Glutamatergic neuron (in vitro differentiated cells): ENCODE measurements at regions not wholly inside any gene's neighbourhood (a gene's known extent, or its start where the extent isn't known, plus 50 kb on each side); places are given as distances from the start of the nearest gene placed in this dataset.

Source experiments
- DNase-seq: peaks from one replicate; pipeline ENCODE4 v3.0.0; 2022
- H3K27ac Mint-ChIP-seq: one replicate; pipeline ENCODE4 v1.8.0; 2020; ENCODE audit warnings: mild to moderate bottlenecking, mixed read lengths, inconsistent platforms; ENCODE audit not compliant: unreplicated experiment
- H3K27me3 Mint-ChIP-seq: one replicate; pipeline ENCODE4 v1.8.0; 2020; ENCODE audit warnings: mild to moderate bottlenecking, moderate library complexity, mixed read lengths, inconsistent platforms; ENCODE audit not compliant: unreplicated experiment
- H3K36me3 Mint-ChIP-seq: one replicate; pipeline ENCODE4 v1.8.0; 2020; ENCODE audit warnings: mild to moderate bottlenecking, mixed read lengths, inconsistent platforms; ENCODE audit not compliant: unreplicated experiment
- H3K4me1 Mint-ChIP-seq: one replicate; pipeline ENCODE4 v1.8.0; 2020; ENCODE audit warnings: mild to moderate bottlenecking, low read depth, mixed read lengths, inconsistent platforms; ENCODE audit not compliant: unreplicated experiment
- H3K4me3 Mint-ChIP-seq: one replicate; pipeline ENCODE4 v1.8.0; 2020; ENCODE audit warnings: mild to moderate bottlenecking, mixed read lengths, inconsistent platforms; ENCODE audit not compliant: unreplicated experiment
- H3K9me3 Mint-ChIP-seq: one replicate; pipeline ENCODE4 v1.8.0; 2020; ENCODE audit warnings: mild to moderate bottlenecking, moderate library complexity, mixed read lengths, inconsistent platforms; ENCODE audit not compliant: unreplicated experiment
- TF ChIP-seq, protein P1 (sequence below): fragments of 200-600 bp; sonication (generic); IDR thresholded peaks from one replicate; pipeline ENCODE4 v1.5.0; 2021; ENCODE audit not compliant: partially characterized antibody, unreplicated experiment

DNA sequence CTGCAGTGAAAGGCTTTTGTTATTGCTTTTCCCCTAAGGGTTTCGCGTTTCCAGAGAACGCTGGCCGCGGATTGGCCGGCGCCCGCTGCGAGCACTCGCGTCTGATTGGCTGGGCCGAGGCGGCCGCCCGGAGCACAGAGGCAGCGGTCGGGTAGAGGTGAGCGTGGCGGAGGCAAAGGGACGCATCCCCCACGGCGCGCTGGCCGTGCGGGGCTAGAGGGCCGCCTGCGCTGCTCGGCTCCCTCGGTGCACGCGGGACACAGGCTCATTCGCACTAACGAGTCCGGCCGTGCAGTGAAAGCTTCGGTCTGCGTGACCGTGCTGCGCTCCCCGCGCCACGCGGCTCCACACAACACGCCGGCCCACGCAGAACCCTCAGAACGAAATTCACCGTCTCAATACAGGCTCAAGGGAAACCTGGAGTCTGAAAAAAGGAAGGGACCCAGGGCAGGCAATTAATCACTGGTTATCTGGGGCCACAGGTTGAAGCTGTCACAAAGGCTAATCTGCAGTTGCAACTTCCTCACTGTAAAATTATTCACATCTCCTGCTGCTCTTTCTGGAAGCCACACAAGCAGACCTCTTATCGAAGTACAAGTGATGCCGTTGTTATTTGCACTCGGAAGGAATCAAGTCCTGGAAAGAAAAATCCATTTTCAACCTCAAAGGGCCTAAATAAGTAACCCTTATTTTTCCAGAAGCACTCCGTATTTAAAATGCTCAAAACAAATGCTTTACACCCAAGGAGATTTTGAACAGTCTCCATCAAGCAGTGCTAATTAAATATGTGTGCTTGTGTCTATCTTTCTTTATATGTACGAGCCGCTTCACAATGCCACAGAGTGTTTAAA, 94.6 kb downstream of the ZNF608 start:
- DNase-seq, result peak; percentile 86
- H3K36me3 Mint-ChIP-seq, result peaks cover 5% of the 10 kb centered on the region
- H3K4me1 Mint-ChIP-seq, result peaks cover 46% of the 10 kb centered on the region
- peaks cover 13% of the 10 kb centered on the region for H3K9me3 Mint-ChIP-seq
- H3K27ac Mint-ChIP-seq, result peak overlapping the region; percentile 68
- TF ChIP-seq, protein P1, sequence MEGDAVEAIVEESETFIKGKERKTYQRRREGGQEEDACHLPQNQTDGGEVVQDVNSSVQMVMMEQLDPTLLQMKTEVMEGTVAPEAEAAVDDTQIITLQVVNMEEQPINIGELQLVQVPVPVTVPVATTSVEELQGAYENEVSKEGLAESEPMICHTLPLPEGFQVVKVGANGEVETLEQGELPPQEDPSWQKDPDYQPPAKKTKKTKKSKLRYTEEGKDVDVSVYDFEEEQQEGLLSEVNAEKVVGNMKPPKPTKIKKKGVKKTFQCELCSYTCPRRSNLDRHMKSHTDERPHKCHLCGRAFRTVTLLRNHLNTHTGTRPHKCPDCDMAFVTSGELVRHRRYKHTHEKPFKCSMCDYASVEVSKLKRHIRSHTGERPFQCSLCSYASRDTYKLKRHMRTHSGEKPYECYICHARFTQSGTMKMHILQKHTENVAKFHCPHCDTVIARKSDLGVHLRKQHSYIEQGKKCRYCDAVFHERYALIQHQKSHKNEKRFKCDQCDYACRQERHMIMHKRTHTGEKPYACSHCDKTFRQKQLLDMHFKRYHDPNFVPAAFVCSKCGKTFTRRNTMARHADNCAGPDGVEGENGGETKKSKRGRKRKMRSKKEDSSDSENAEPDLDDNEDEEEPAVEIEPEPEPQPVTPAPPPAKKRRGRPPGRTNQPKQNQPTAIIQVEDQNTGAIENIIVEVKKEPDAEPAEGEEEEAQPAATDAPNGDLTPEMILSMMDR, result no peak
- peaks cover 4% of the 10 kb centered on the region for H3K27me3 Mint-ChIP-seq
- H3K4me3 Mint-ChIP-seq, result peak overlapping the region; percentile 75

DNA sequence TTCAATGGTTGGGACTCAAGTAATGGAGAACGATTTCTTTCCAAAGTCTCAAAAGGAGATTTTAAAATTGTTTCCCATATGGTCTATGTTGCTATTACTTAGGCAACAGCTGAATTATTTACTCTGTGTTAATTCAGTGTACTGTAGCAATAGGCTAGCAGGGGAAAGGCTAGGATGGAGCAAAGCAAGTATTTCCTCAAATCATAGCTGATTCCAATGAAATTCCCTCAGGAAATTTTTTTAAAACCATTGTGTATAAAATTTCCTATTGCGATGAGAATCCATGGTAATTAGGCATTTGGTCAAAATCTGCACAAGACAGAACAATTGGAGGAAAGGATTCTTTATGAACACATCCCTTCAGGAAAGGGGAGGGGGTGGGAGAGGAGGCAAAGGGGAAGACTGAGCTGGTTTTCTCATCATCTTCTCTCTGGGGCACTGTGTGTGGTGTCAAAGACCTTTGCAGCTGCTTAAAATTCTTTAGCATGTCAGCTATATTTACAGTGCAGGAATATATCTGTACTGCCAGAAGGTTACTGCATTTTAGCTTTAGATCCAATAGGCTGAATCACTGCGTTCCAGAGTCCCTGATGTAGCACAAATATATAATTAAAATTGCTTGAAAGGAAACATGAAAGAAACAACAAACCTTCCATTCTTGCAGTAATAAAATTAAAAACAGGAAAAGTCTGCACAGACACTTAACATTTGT, 95.3 kb downstream of the ZNF608 start:
- Mint-ChIP-seq H3K36me3 (peaks cover 5% of the 10 kb centered on the region), H3K27ac (peak overlapping the region; percentile 68), H3K9me3 (peaks cover 13% of the 10 kb centered on the region), H3K4me3 (peak overlapping the region; percentile 75), H3K4me1 (peaks cover 48% of the 10 kb centered on the region), H3K27me3 (peaks cover 4% of the 10 kb centered on the region)
- TF ChIP-seq, protein P1, result no peak
- DNase-seq, result no peak

DNA sequence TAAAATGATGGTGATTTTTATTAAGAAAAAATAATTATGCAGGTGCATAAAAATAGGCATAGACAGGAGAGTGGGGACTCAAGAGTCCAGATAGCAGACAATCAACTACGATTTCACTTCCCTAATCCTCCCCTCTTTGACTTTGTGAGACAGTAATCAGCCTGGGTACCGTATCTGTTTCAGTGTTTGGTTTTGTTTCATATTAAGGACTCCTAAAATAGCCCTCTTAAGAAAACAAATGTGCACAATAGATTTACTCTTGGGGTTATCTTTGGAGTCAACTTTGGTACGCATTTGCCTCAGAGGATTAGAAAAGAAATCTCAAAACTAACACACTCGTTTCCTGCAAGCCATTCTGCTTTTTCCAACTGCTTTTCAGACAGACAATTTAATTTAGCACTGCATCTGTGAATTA, 96.3 kb downstream of the ZNF608 start:
- Mint-ChIP-seq H3K36me3 (peaks cover 5% of the 10 kb centered on the region), H3K27ac (no peak overlapping the region), H3K4me3 (peak overlapping the region; percentile 75), H3K27me3 (peaks cover 4% of the 10 kb centered on the region), H3K9me3 (peaks cover 13% of the 10 kb centered on the region), H3K4me1 (peaks cover 48% of the 10 kb centered on the region)
- TF ChIP-seq, protein P1, result no peak
- DNase-seq, result no peak

DNA sequence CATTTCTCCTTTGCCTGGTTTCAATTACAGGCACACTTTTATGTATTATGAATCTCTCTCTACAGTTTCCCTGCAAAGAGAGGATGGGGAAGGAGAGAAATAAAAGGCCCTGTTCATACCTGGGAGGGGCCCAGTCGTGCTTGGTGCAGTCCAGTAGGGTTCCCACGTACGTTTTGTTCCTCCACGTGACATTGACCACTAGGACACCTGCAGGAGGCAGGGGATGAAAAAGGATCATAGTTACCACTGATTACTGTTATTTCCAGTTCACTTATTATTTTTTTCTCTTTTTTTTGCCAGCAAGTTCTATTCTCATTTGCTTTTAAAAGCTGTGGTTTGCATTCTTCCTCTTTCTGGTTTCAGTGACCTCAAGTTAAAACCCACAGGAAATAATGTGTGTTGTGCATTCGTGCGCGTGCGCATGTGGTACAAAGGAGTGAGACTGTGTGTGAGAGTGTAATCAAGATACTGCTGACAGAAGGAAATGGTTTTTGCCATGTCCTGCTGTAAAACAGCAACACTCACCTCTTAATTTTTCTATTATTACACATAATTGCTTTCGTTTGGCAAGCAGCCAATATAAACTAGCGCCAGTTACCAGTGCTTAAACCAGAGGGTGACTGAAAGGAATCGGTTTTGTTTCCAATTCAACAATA, 96.8 kb downstream of the ZNF608 start:
- peaks cover 5% of the 10 kb centered on the region for H3K36me3 Mint-ChIP-seq
- H3K27me3 Mint-ChIP-seq, result peaks cover 4% of the 10 kb centered on the region
- no peak for DNase-seq
- peaks cover 15% of the 10 kb centered on the region for H3K9me3 Mint-ChIP-seq
- TF ChIP-seq, protein P1, result no peak
- peak overlapping the region; percentile 77 for H3K4me3 Mint-ChIP-seq
- H3K4me1 Mint-ChIP-seq, result peaks cover 50% of the 10 kb centered on the region
- H3K27ac Mint-ChIP-seq, result peak overlapping the region; percentile 36
